Body of pancreas (tissue), 4 donors: ENCODE measurements at regions not wholly inside any gene's neighbourhood (a gene's known extent, or its start where the extent isn't known, plus 50 kb on each side); places are given as distances from the start of the nearest gene placed in this dataset.

Experiments
- CTCF ChIP-seq, 7 experiments: fragments of 450-650 bp in 4 of 7; fragments of 200-600 bp in 3 of 7; sonication (generic) in 3 of 7; IDR thresholded peaks; one replicate each; pipeline ENCODE4 v1.5.1; 2016 to 2019; ENCODE audit warnings: antibody characterized with exemption in 7 of 7
- POLR2A ChIP-seq, 3 donors: fragments of 450-650 bp; IDR thresholded peaks; one replicate each; pipeline ENCODE4 v1.6.1; 2016; ENCODE audit warnings: antibody characterized with exemption in 3 of 3, mild to moderate bottlenecking in 2 of 3

DNA sequence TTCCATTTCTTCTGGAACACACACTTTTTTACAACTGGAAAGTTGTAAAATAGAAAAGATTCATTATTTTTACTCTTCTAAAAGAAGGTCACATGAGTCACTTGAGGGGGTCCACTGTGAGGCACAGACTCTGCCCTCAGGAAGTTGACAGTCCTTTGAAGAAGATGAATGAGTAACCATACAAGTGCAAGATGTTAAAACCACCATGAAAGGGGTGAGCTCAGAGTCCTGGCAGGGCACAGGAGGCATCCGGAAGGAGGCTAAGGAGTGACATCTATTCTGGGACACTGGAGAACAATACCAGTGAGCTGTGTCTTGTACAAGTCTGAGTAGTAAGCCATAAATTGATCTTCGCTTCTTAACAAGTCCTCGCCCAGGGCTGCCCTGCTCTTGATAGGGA lies 126.0 kb upstream of the FRMD6 start:
- TF ChIP-seq CTCF (IDR thresholded peaks at IDR 0.05) (no peak), POLR2A (IDR thresholded peaks at IDR 0.05) (no peak)
